HepG2 (cell line): ENCODE measurements at regions not wholly inside any gene's neighbourhood (a gene's known extent, or its start where the extent isn't known, plus 50 kb on each side); places are given as distances from the start of the nearest gene placed in this dataset.

Experiments
- ATAC-seq: fragments of 200-7000 bp; cut with Tn5 transposase; 3 replicates; pipeline ENCODE4 v1.9.1; 2020; ENCODE audit warnings: mild to moderate bottlenecking, moderate library complexity
- BruUV-seq: library from RNA; stranded (reverse); fragments of 400-500 nt; replicated peaks from 2 replicates; lab custom pipeline; 2021; lab: Mats Ljungman, UMichigan
- CTCF ChIA-PET: fragments of 300-600 bp; formaldehyde crosslinking; extraction: SDS; loops from one replicate; lab custom pipeline; 2021; ENCODE audit warnings: low total read pairs, inconsistent platforms, low intra/inter-chr PET ratio; lab: Yijun Ruan, JAX
- POLR2A ChIA-PET: fragments of 350-600 bp; sonication (Branson Sonifier 250); formaldehyde crosslinking; loops from one replicate; lab custom pipeline; 2020; ENCODE audit warnings: antibody characterized with exemption, inconsistent platforms; lab: Yijun Ruan, JAX
- DNase-seq: peaks from one replicate; pipeline ENCODE4 v3.0.0-alpha.2; 2015; ENCODE audit warnings: low spot score
- FAIRE-seq: peaks from 3 replicates; lab custom pipeline; 2011; peaks lifted over from hg19 to GRCh38; lab: Jason Lieb, UNC
- H2AFZ ChIP-seq: one replicate; pipeline ENCODE4 v1.6.1; 2011; ENCODE audit warnings: low read length, inconsistent platforms
- H3K27ac ChIP-seq: fragments of 300-600 bp; 3 replicates; pipeline ENCODE4 v1.8.0; 2011; ENCODE audit warnings: mixed run types, mild to moderate bottlenecking, mixed read lengths, low read length, inconsistent platforms; ENCODE audit not compliant: insufficient read depth; ENCODE audit errors: extremely low read length
- H3K27me3 ChIP-seq, 2 experiments: fragments of 200-600 bp in 1 of 2; 2 replicates in 1 of 2; 3 replicates in 1 of 2; pipeline versions ENCODE4 v1.6.0 to v1.8.0; 2011; ENCODE audit warnings: low read length in 2 of 2, mild to moderate bottlenecking in 2 of 2, moderate library complexity in 2 of 2, inconsistent platforms in 1 of 2; ENCODE audit not compliant: insufficient read depth in 2 of 2, control insufficient read depth in 1 of 2
- H3K36me3 ChIP-seq, 2 experiments: fragments of 200-600 bp in 1 of 2; replicated peaks in 1 of 2; 2 replicates in 1 of 2; 3 replicates in 1 of 2; pipeline versions ENCODE4 v1.5.1 to v1.8.0; 2011; ENCODE audit warnings: low read length in 2 of 2, inconsistent platforms in 1 of 2; ENCODE audit not compliant: insufficient read depth in 2 of 2, control insufficient read depth in 1 of 2
- H3K4me1 ChIP-seq: 2 replicates; pipeline ENCODE4 v1.5.1; 2012; ENCODE audit warnings: low read length, inconsistent platforms; ENCODE audit not compliant: insufficient read depth
- H3K4me2 ChIP-seq: 2 replicates; pipeline ENCODE4 v1.6.0; 2011; ENCODE audit warnings: low read depth, low read length, inconsistent platforms
- H3K4me3 ChIP-seq, 3 experiments: fragments of 200-600 bp in 1 of 3; sonication (generic), shearing (Covaris generic) in 1 of 3; replicated peaks in 1 of 3; 2 replicates each; pipeline ENCODE4 v1.5.1; 2011 to 2016; ENCODE audit warnings: low read length in 3 of 3, inconsistent platforms in 2 of 3, low read depth in 2 of 3, mild to moderate bottlenecking in 2 of 3, control low read depth in 1 of 3, mixed read lengths in 1 of 3; ENCODE audit not compliant: insufficient read depth in 1 of 3
- H3K79me2 ChIP-seq: one replicate; pipeline ENCODE4 v1.6.1; 2011; ENCODE audit warnings: low read length, inconsistent platforms; ENCODE audit not compliant: insufficient read depth
- H3K9ac ChIP-seq: 2 replicates; pipeline ENCODE4 v1.6.0; 2011; ENCODE audit warnings: mild to moderate bottlenecking, low read depth, low read length, inconsistent platforms; ENCODE audit not compliant: insufficient read depth
- H3K9me3 ChIP-seq: 2 replicates; pipeline ENCODE4 v1.5.1; 2012; ENCODE audit warnings: mild to moderate bottlenecking, low read length
- H4K20me1 ChIP-seq: 2 replicates; pipeline ENCODE4 v1.6.0; 2011; ENCODE audit warnings: inconsistent platforms, mild to moderate bottlenecking, low read length, moderate library complexity; ENCODE audit not compliant: insufficient read depth
- BRCA1 ChIP-seq: sonication (generic); formaldehyde crosslinking; IDR thresholded peaks from 2 replicates; pipeline ENCODE4 v1.4.0; 2020; ENCODE audit warnings: missing genetic modification reagents
- BRD4 ChIP-seq: sonication (generic); formaldehyde crosslinking; IDR thresholded peaks from 2 replicates; pipeline ENCODE4 v1.4.0; 2020; ENCODE audit warnings: missing genetic modification reagents
- CC2D1A ChIP-seq: sonication (generic); formaldehyde crosslinking; IDR thresholded peaks from 2 replicates; pipeline ENCODE4 v1.8.1; 2023; ENCODE audit warnings: mild to moderate bottlenecking, missing genetic modification reagents
- ELF1 ChIP-seq: sonication (generic); formaldehyde crosslinking; IDR thresholded peaks from 2 replicates; pipeline ENCODE4 v1.4.0; 2020; ENCODE audit warnings: missing genetic modification reagents
- NFYC ChIP-seq: IDR thresholded peaks from 2 replicates; pipeline ENCODE4 v1.6.1; 2016; ENCODE audit warnings: missing genetic modification reagents, missing compliant biosample characterization
- NR0B2 ChIP-seq: sonication (generic); formaldehyde crosslinking; IDR thresholded peaks from 2 replicates; pipeline ENCODE4 v1.4.0; 2020; ENCODE audit warnings: mild to moderate bottlenecking, missing genetic modification reagents
- SIN3B ChIP-seq: fragments of 150-350 bp; IDR thresholded peaks from 2 replicates; pipeline ENCODE4 v1.6.1; 2014; ENCODE audit warnings: low read length
- SMARCE1 ChIP-seq: fragments of 450-650 bp; IDR thresholded peaks from 2 replicates; pipeline ENCODE4 v1.6.1; 2017; ENCODE audit warnings: borderline replicate concordance
- XRCC5 ChIP-seq: fragments of 200-400 bp; formaldehyde crosslinking; optimal IDR thresholded peaks from 2 replicates; pipeline ENCODE3; 2017; ENCODE audit warnings: mild to moderate bottlenecking, low read length
- ZFP36 ChIP-seq: fragments of 150-350 bp; IDR thresholded peaks from 2 replicates; pipeline ENCODE4 v1.6.1; 2018; ENCODE audit warnings: borderline replicate concordance, low read length, low read depth; ENCODE audit not compliant: partially characterized antibody
- ZNF263 ChIP-seq: sonication (generic); formaldehyde crosslinking; IDR thresholded peaks from 2 replicates; pipeline ENCODE4 v1.4.0; 2020; ENCODE audit warnings: missing genetic modification reagents
- ZNF703 ChIP-seq: sonication (generic); formaldehyde crosslinking; IDR thresholded peaks from 2 replicates; pipeline ENCODE4 v1.5.1; 2020; ENCODE audit warnings: missing genetic modification reagents, mild to moderate bottlenecking, moderate library complexity, borderline replicate concordance
- ZSCAN22 ChIP-seq: sonication (generic); formaldehyde crosslinking; IDR thresholded peaks from 2 replicates; pipeline ENCODE4 v1.4.0; 2020; ENCODE audit warnings: mild to moderate bottlenecking, missing genetic modification reagents
- WGBS: methylation state at CpG from one replicate; pipeline ENCODE4 v1.1.6; 2017; ENCODE audit warnings: low lambda C conversion rate; 5-methylcytosine and 5-hydroxymethylcytosine counted together
- in situ Hi-C: cut with HindIII; loops from 2 replicates; pipeline ENCODE4 v1.10.0; 2017; ENCODE audit warnings: low pct_unique_long_range_greater_than_20kb; ENCODE audit not compliant: extremely low pct_ligation_motif_present
- intact Hi-C: fragments of 100-400 bp; cut with micrococcal nuclease; formaldehyde crosslinking; loops from one replicate; pipeline ENCODE4 v1.10.0; 2022; ENCODE audit not compliant: unreplicated experiment

- in situ Hi-C loops (no loop called here), intact Hi-C loops (no loop called here)
- TF ChIP-seq SIN3B (no peak), XRCC5 (no peak), NR0B2 (CRISPR knock-in tag) (no peak), BRCA1 (CRISPR knock-in tag) (no peak), ZNF703 (CRISPR knock-in tag) (no peak), SMARCE1 (no peak), BRD4 (CRISPR knock-in tag) (no peak), CC2D1A (no peak), ZSCAN22 (CRISPR knock-in tag) (no peak), ZNF263 (CRISPR knock-in tag) (no peak), ZFP36 (no peak), NFYC (no peak), ELF1 (CRISPR knock-in tag) (no peak)
- H3K4me3 ChIP-seq, result no peak overlapping the region
- POLR2A ChIA-PET, result no interaction called here
- FAIRE-seq (no peak), ATAC-seq (no peak), DNase-seq (no peak)
- no peak overlapping the region for H2AFZ ChIP-seq
- H3K4me1 ChIP-seq, result no peaks in the 10 kb centered on the region
- no peaks in the 10 kb centered on the region; a peak in 1 of 5 replicates for H3K27me3 ChIP-seq
- H3K9me3 ChIP-seq, result no peaks in the 10 kb centered on the region
- no peak overlapping the region for H3K9ac ChIP-seq
- no peak overlapping the region for H3K4me2 ChIP-seq
- CTCF ChIA-PET, result no interaction called here
- no peaks in the 10 kb centered on the region for H3K79me2 ChIP-seq
- WGBS, result 0% methylated on average over 1 of the region's 1 CpG
- H3K36me3 ChIP-seq, result no peaks in the 10 kb centered on the region
- H3K27ac ChIP-seq, result no peak overlapping the region
- H4K20me1 ChIP-seq, result no peaks in the 10 kb centered on the region
- no TSS peak for BruUV-seq
Observed at GRCh38 chr4:154035341-154035740, 246.5 kb upstream of the SFRP2 start.
